ENCODE measurements at regions not wholly inside any gene's neighbourhood (a gene's known extent, or its start where the extent isn't known, plus 50 kb on each side); places are given as distances from the start of the nearest gene placed in this dataset.

DNA sequence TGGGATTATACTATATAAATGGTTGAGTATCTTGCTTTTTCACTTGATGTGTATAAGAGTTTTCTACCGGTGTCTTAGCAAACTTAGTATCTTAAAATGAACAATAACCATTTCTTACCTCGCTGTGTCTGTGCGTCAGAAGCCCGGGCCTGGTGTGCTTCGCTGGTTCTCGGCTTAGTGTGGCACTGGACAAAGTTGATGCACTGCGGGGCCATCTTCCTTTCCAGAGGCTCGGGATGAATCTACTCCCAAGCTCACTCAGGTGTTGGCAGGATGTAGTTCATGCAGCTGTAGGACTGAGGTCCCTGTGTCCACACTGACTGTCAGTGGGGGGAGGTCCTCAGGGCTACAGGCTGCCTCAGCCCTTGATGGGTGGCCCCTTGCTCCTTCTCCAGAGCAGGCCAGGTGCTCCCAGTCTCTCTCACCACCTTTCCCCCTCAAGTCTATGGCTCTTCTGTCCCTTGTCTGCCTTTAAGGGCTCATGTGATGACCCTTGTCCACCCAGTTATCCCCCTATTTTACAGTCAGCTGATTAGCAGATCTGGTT, 227.8 kb downstream of the GLRX3 start:
- TF ChIP-seq, protein P1, sequence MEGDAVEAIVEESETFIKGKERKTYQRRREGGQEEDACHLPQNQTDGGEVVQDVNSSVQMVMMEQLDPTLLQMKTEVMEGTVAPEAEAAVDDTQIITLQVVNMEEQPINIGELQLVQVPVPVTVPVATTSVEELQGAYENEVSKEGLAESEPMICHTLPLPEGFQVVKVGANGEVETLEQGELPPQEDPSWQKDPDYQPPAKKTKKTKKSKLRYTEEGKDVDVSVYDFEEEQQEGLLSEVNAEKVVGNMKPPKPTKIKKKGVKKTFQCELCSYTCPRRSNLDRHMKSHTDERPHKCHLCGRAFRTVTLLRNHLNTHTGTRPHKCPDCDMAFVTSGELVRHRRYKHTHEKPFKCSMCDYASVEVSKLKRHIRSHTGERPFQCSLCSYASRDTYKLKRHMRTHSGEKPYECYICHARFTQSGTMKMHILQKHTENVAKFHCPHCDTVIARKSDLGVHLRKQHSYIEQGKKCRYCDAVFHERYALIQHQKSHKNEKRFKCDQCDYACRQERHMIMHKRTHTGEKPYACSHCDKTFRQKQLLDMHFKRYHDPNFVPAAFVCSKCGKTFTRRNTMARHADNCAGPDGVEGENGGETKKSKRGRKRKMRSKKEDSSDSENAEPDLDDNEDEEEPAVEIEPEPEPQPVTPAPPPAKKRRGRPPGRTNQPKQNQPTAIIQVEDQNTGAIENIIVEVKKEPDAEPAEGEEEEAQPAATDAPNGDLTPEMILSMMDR (conservative IDR thresholded peaks at IDR 0.05 in 1 of 2, IDR thresholded peaks at IDR 0.05 in 1 of 2; ENCODE audit: extremely low read depth in 1 of 2, insufficient read depth in 1 of 2, low read depth in 1 of 2, low read length in 2 of 2): no peak
- TF ChIP-seq EZH2 (IDR thresholded peaks at IDR 0.05; ENCODE audit: borderline replicate concordance, low read length): no peak
